ENCODE measurements at regions not wholly inside any gene's neighbourhood (a gene's known extent, or its start where the extent isn't known, plus 50 kb on each side); places are given as distances from the start of the nearest gene placed in this dataset.

DNA sequence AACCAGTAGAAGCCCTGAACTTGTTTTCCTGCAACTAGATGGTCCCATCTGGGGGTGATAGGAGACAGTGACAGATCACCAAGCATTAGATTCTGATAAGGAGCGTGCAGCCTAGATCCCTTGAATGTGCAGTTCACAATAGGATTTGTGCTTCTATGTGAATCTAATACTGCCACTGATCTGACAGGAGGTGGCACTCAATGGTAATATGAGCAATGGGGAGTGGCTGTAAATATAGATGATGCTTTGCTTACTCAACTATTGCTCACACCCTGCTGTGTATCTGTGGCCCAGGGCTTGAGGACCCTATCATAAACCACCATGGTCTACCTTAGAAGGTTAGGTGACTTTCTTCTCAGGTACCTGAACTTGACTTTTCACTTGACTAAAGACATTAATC is 417.1 kb upstream of the ARHGEF26 start:
- TF ChIP-seq, protein P1, sequence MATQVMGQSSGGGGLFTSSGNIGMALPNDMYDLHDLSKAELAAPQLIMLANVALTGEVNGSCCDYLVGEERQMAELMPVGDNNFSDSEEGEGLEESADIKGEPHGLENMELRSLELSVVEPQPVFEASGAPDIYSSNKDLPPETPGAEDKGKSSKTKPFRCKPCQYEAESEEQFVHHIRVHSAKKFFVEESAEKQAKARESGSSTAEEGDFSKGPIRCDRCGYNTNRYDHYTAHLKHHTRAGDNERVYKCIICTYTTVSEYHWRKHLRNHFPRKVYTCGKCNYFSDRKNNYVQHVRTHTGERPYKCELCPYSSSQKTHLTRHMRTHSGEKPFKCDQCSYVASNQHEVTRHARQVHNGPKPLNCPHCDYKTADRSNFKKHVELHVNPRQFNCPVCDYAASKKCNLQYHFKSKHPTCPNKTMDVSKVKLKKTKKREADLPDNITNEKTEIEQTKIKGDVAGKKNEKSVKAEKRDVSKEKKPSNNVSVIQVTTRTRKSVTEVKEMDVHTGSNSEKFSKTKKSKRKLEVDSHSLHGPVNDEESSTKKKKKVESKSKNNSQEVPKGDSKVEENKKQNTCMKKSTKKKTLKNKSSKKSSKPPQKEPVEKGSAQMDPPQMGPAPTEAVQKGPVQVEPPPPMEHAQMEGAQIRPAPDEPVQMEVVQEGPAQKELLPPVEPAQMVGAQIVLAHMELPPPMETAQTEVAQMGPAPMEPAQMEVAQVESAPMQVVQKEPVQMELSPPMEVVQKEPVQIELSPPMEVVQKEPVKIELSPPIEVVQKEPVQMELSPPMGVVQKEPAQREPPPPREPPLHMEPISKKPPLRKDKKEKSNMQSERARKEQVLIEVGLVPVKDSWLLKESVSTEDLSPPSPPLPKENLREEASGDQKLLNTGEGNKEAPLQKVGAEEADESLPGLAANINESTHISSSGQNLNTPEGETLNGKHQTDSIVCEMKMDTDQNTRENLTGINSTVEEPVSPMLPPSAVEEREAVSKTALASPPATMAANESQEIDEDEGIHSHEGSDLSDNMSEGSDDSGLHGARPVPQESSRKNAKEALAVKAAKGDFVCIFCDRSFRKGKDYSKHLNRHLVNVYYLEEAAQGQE (IDR thresholded peaks at IDR 0.05; ENCODE audit: insufficient read depth in 1 of 2, low read depth in 2 of 2, low read length in 1 of 2): no peak
- TF ChIP-seq, protein P2, sequence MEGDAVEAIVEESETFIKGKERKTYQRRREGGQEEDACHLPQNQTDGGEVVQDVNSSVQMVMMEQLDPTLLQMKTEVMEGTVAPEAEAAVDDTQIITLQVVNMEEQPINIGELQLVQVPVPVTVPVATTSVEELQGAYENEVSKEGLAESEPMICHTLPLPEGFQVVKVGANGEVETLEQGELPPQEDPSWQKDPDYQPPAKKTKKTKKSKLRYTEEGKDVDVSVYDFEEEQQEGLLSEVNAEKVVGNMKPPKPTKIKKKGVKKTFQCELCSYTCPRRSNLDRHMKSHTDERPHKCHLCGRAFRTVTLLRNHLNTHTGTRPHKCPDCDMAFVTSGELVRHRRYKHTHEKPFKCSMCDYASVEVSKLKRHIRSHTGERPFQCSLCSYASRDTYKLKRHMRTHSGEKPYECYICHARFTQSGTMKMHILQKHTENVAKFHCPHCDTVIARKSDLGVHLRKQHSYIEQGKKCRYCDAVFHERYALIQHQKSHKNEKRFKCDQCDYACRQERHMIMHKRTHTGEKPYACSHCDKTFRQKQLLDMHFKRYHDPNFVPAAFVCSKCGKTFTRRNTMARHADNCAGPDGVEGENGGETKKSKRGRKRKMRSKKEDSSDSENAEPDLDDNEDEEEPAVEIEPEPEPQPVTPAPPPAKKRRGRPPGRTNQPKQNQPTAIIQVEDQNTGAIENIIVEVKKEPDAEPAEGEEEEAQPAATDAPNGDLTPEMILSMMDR (IDR thresholded peaks at IDR 0.05): no peak
- TF ChIP-seq SIN3A (IDR thresholded peaks at IDR 0.05; ENCODE audit: borderline replicate concordance, insufficient read depth, low read depth, low read length) (no peak), POLR2AphosphoS5 (IDR thresholded peaks at IDR 0.05; ENCODE audit: low read depth, low read length) (no peak), TCF7L2 (IDR thresholded peaks at IDR 0.05; ENCODE audit: low read depth, low read length) (no peak)
- in situ Hi-C loops (cut with HindIII; ENCODE audit: low pct_unique_long_range_greater_than_20kb, low sequenced_read_pairs): no loop called here
- Histone ChIP-seq H3K36me3 (ENCODE audit: control insufficient read depth, insufficient read depth, low read length) (no peaks in the 10 kb centered on the region), H3K4me1 (ENCODE audit: control insufficient read depth, insufficient read depth, low read length) (no peaks in the 10 kb centered on the region), H3K4me3 (ENCODE audit: low read depth in 2 of 2, low read length in 2 of 2) (no peak overlapping the region), H3K27ac (ENCODE audit: low read length) (no peak overlapping the region), H3K27me3 (ENCODE audit: control insufficient read depth, insufficient read depth, low read length) (no peaks in the 10 kb centered on the region), H3K9me3 (ENCODE audit: control insufficient read depth, insufficient read depth, low read depth, low read length) (no peaks in the 10 kb centered on the region)
- ATAC-seq (no peak), DNase-seq (ENCODE audit: low read depth, low spot score) (no peak)
- ChIA-PET POLR2A (no interaction called here), CTCF (no interaction called here)
- intact Hi-C loops (cut with micrococcal nuclease; ENCODE audit: unreplicated experiment): no loop called here
- BruUV-seq (replicated peaks): no TSS peak

DNA sequence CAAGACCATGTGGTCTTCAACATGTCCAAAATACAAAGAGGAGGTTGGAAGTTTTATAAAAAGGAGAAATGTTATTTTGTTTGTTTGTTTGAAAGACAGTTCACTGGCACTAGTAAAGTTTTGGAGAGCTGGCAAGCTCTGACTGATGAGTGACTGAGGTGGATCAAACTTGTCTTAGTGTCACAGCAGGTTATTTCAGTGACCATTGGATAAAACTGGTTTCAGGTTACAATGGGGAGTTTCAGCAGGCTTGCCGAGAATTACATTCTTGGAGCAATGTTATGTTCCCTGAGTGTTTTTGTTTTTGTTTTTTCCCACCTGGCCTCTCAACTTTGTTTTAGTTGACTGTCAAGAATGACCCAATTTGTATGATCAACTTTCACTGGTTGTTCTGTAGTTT is 414.5 kb upstream of the ARHGEF26 start:
- DNase-seq (ENCODE audit: low read depth, low spot score) (no peak), ATAC-seq (no peak)
- Histone ChIP-seq H3K9me3 (ENCODE audit: control insufficient read depth, insufficient read depth, low read depth, low read length) (no peaks in the 10 kb centered on the region), H3K27ac (ENCODE audit: low read length) (no peak overlapping the region), H3K4me1 (ENCODE audit: control insufficient read depth, insufficient read depth, low read length) (no peaks in the 10 kb centered on the region), H3K4me3 (ENCODE audit: low read depth in 2 of 2, low read length in 2 of 2) (no peak overlapping the region), H3K27me3 (ENCODE audit: control insufficient read depth, insufficient read depth, low read length) (no peaks in the 10 kb centered on the region), H3K36me3 (ENCODE audit: control insufficient read depth, insufficient read depth, low read length) (no peaks in the 10 kb centered on the region)
- intact Hi-C loops (cut with micrococcal nuclease; ENCODE audit: unreplicated experiment) (no loop called here), in situ Hi-C loops (cut with HindIII; ENCODE audit: low pct_unique_long_range_greater_than_20kb, low sequenced_read_pairs) (no loop called here)
- ChIA-PET CTCF (no interaction called here), POLR2A (no interaction called here)
- BruUV-seq (replicated peaks): no TSS peak
- TF ChIP-seq SIN3A (IDR thresholded peaks at IDR 0.05; ENCODE audit: borderline replicate concordance, insufficient read depth, low read depth, low read length) (no peak), POLR2AphosphoS5 (IDR thresholded peaks at IDR 0.05; ENCODE audit: low read depth, low read length) (no peak), TCF7L2 (IDR thresholded peaks at IDR 0.05; ENCODE audit: low read depth, low read length) (no peak)
- TF ChIP-seq, protein P2 (IDR thresholded peaks at IDR 0.05): no peak
- TF ChIP-seq, protein P1 (IDR thresholded peaks at IDR 0.05; ENCODE audit: insufficient read depth in 1 of 2, low read depth in 2 of 2, low read length in 1 of 2): no peak

Measured in Panc1 (cell line).